Colonic mucosa (tissue), 4 donors: ENCODE measurements at regions not wholly inside any gene's neighbourhood (a gene's known extent, or its start where the extent isn't known, plus 50 kb on each side); places are given as distances from the start of the nearest gene placed in this dataset.

Experiments
- DNase-seq: peaks from one replicate; pipeline ENCODE4 v3.0.0-alpha.2; 2020
- H3K27ac ChIP-seq: fragments of 200-600 bp; one replicate; pipeline ENCODE4 v1.8.0; 2021
- H3K27me3 ChIP-seq: fragments of 200-600 bp; one replicate; pipeline ENCODE4 v1.8.0; 2021
- H3K36me3 ChIP-seq: fragments of 200-600 bp; one replicate; pipeline ENCODE4 v1.8.0; 2021
- H3K4me1 ChIP-seq: fragments of 200-600 bp; one replicate; pipeline ENCODE4 v1.8.0; 2021; ENCODE audit warnings: mild to moderate bottlenecking
- H3K4me3 ChIP-seq: fragments of 200-600 bp; one replicate; pipeline ENCODE4 v1.8.0; 2021
- H3K9ac ChIP-seq, 2 donors: one replicate each; pipeline ENCODE4 v1.7.0; 2013; ENCODE audit warnings: control low read depth in 2 of 2, low read depth in 2 of 2, low read length in 2 of 2
- H3K9me3 ChIP-seq: fragments of 200-600 bp; one replicate; pipeline ENCODE4 v1.8.0; 2021
- CTCF ChIP-seq: fragments of 200-600 bp; IDR thresholded peaks from one replicate; pipeline ENCODE4 v1.8.0; 2022; ENCODE audit warnings: antibody characterized with exemption, mild to moderate bottlenecking
- intact Hi-C: fragments of 100-400 bp; cut with DNase I; formaldehyde crosslinking; loops from one replicate; pipeline ENCODE4 v1.14.1; 2022
- donor health status: healthy.
- donor health status: DM: no; HTN: no; CAD: no.
- donor health status: DM: no; HTN: no; CAD: no.

- TF ChIP-seq CTCF = no peak
- H3K4me3 ChIP-seq = no peak overlapping the region
- intact Hi-C loops = no loop called here
- no peaks in the 10 kb centered on the region for H3K4me1 ChIP-seq
- H3K36me3 ChIP-seq = no peaks in the 10 kb centered on the region
- no peaks in the 10 kb centered on the region for H3K9me3 ChIP-seq
- DNase-seq = no peak
- no peak overlapping the region for H3K27ac ChIP-seq
- H3K27me3 ChIP-seq = no peaks in the 10 kb centered on the region
- no peak overlapping the region for H3K9ac ChIP-seq
Observed at GRCh38 chr4:32396507-32397070, 1676.4 kb downstream of the PCDH7 start.

DNA sequence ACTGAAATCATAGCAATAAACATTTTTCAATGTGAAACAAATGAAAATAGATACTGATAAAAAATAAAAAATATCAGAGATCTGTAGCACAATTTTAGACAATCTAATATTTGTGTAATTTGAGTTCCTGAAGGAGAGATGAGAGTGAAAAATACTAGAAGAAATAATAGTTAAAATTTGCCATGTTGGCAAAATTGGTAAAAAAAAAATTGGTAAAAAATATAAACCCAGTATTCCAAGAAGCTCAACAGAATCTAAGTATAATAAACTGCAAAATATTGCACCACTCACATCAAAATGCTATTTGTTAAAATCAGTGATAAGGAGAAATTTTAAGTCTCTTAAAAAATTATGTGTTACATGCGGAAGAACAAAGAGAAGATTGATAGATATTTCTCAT is 1680.7 kb downstream of the PCDH7 start:
- Histone ChIP-seq H3K9me3 (no peaks in the 10 kb centered on the region), H3K9ac (no peak overlapping the region), H3K4me3 (no peak overlapping the region), H3K36me3 (no peaks in the 10 kb centered on the region), H3K4me1 (no peaks in the 10 kb centered on the region), H3K27me3 (no peaks in the 10 kb centered on the region), H3K27ac (no peak overlapping the region)
- intact Hi-C loops = no loop called here
- no peak for TF ChIP-seq CTCF
- no peak for DNase-seq

- Histone ChIP-seq H3K27me3 (no peaks in the 10 kb centered on the region), H3K9me3 (no peaks in the 10 kb centered on the region), H3K36me3 (no peaks in the 10 kb centered on the region), H3K4me3 (no peak overlapping the region), H3K9ac (no peak overlapping the region), H3K4me1 (no peaks in the 10 kb centered on the region), H3K27ac (no peak overlapping the region)
- intact Hi-C loops = no loop called here
- TF ChIP-seq CTCF = no peak
- no peak for DNase-seq
Observed at GRCh38 chr4:32417113-32417704, 1697.0 kb downstream of the PCDH7 start.

DNA sequence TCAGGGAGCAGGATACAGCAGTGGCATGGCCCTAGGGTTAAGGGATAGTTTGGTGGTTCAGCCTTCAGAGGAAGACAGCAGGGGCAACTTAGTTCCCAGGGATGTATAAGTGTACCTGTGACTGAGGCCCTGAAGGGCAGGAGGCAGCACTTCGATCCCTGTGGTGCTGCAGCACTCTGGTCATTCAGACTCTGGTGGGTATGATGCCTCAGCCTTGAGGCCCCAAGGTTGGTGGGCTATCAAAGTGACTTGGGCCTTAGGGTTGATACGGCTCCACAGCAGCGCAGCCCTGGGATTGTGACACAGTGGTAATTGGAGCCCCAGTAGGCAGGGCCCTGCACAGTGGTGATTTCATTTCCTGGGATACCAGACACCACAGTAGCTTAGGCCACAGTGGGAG is 1703.1 kb downstream of the PCDH7 start:
- H3K27ac ChIP-seq = no peak overlapping the region
- intact Hi-C loops = no loop called here

GRCh38 chr4:32425243-32425642 is 1705.1 kb downstream of the PCDH7 start:
- H3K9me3 ChIP-seq = no peaks in the 10 kb centered on the region
- H3K9ac ChIP-seq = no peak overlapping the region
- H3K27ac ChIP-seq = no peak overlapping the region
- H3K4me1 ChIP-seq = no peaks in the 10 kb centered on the region
- H3K36me3 ChIP-seq = no peaks in the 10 kb centered on the region
- no peak overlapping the region for H3K4me3 ChIP-seq
- TF ChIP-seq CTCF = no peak
- no peak for DNase-seq
- no peaks in the 10 kb centered on the region for H3K27me3 ChIP-seq
- intact Hi-C loops = no loop called here

More for the DNA sequence above, 1703.1 kb downstream of the PCDH7 start:
- Histone ChIP-seq H3K27me3 (no peaks in the 10 kb centered on the region), H3K36me3 (no peaks in the 10 kb centered on the region), H3K9me3 (no peaks in the 10 kb centered on the region), H3K4me1 (no peaks in the 10 kb centered on the region), H3K4me3 (no peak overlapping the region), H3K9ac (no peak overlapping the region)
- TF ChIP-seq CTCF = no peak
- DNase-seq = no peak
